ENCODE measurements at regions not wholly inside any gene's neighbourhood (a gene's known extent, or its start where the extent isn't known, plus 50 kb on each side); places are given as distances from the start of the nearest gene placed in this dataset.

GRCh38 chr1:229893762-229894444 lies 173.1 kb upstream of the GALNT2 start:
- H3K27ac ChIP-seq, result no peak overlapping the region
- no peaks in the 10 kb centered on the region for H3K4me1 ChIP-seq
- H3K27me3 ChIP-seq, result no peaks in the 10 kb centered on the region
- no peak for DNase-seq
- no peaks in the 10 kb centered on the region for H3K36me3 ChIP-seq
- no peaks in the 10 kb centered on the region for H3K9me3 ChIP-seq
- TF ChIP-seq CTCF (IDR thresholded peaks at IDR 0.05) (no peak), POLR2A (IDR thresholded peaks at IDR 0.05) (no peak)
- no peak overlapping the region for H3K4me3 ChIP-seq

GRCh38 chr1:229894532-229894931 lies 172.5 kb upstream of the GALNT2 start:
- DNase-seq, result no peak
- H3K9me3 ChIP-seq, result no peaks in the 10 kb centered on the region
- no peak for TF ChIP-seq CTCF (IDR thresholded peaks at IDR 0.05)
- no peak for TF ChIP-seq POLR2A (IDR thresholded peaks at IDR 0.05)
- H3K36me3 ChIP-seq, result no peaks in the 10 kb centered on the region
- no peaks in the 10 kb centered on the region for H3K4me1 ChIP-seq
- no peak overlapping the region for H3K27ac ChIP-seq
- no peak overlapping the region for H3K4me3 ChIP-seq
- H3K27me3 ChIP-seq, result no peaks in the 10 kb centered on the region

- no peaks in the 10 kb centered on the region for H3K9me3 ChIP-seq
- TF ChIP-seq POLR2A (IDR thresholded peaks at IDR 0.05) (no peak), CTCF (IDR thresholded peaks at IDR 0.05) (no peak)
- H3K27me3 ChIP-seq, result no peaks in the 10 kb centered on the region
- DNase-seq, result no peak
- no peak overlapping the region for H3K27ac ChIP-seq
- H3K4me3 ChIP-seq, result no peak overlapping the region
- H3K4me1 ChIP-seq, result no peaks in the 10 kb centered on the region
- no peaks in the 10 kb centered on the region for H3K36me3 ChIP-seq
Observed at GRCh38 chr1:229895605-229896004, 171.4 kb upstream of the GALNT2 start.

- H3K36me3 ChIP-seq, result no peaks in the 10 kb centered on the region
- H3K27me3 ChIP-seq, result no peaks in the 10 kb centered on the region
- no peak overlapping the region for H3K4me3 ChIP-seq
- DNase-seq, result no peak
- H3K9me3 ChIP-seq, result no peaks in the 10 kb centered on the region
- H3K27ac ChIP-seq, result no peak overlapping the region
- TF ChIP-seq POLR2A (IDR thresholded peaks at IDR 0.05) (no peak), CTCF (IDR thresholded peaks at IDR 0.05) (no peak)
- no peaks in the 10 kb centered on the region for H3K4me1 ChIP-seq
Observed at GRCh38 chr1:229896306-229896705, 170.7 kb upstream of the GALNT2 start.

DNA sequence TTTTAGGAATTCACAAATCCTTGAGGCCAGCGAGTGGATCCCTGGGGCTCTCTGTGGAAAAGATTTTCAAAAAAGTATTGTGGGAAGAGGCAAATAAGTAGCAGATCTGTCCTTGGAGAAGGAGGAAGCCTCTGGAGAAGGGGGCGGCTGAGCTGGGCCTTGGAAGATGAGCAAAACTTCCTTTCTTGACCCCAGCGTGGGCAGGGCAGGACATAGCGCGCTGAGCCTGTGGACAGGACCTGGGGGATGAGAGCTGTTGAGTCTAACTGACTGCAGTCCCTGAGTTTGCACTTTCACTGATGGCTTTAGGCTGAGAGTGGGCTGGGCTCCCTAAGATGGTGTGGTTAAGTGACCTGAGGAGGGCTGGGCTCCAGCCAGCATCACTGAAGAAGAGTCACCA lies 170.2 kb upstream of the GALNT2 start:
- H3K36me3 ChIP-seq, result no peaks in the 10 kb centered on the region
- H3K4me3 ChIP-seq, result no peak overlapping the region
- no peak for TF ChIP-seq CTCF (IDR thresholded peaks at IDR 0.05)
- TF ChIP-seq POLR2A (IDR thresholded peaks at IDR 0.05), result no peak
- DNase-seq, result no peak
- H3K27me3 ChIP-seq, result no peaks in the 10 kb centered on the region
- no peak overlapping the region for H3K27ac ChIP-seq
- no peaks in the 10 kb centered on the region for H3K4me1 ChIP-seq
- no peaks in the 10 kb centered on the region for H3K9me3 ChIP-seq

GRCh38 chr1:229897501-229897900 lies 169.5 kb upstream of the GALNT2 start:
- no peaks in the 10 kb centered on the region for H3K36me3 ChIP-seq
- H3K27ac ChIP-seq, result no peak overlapping the region
- DNase-seq, result no peak
- H3K4me3 ChIP-seq, result no peak overlapping the region
- H3K9me3 ChIP-seq, result no peaks in the 10 kb centered on the region
- H3K27me3 ChIP-seq, result no peaks in the 10 kb centered on the region
- TF ChIP-seq CTCF (IDR thresholded peaks at IDR 0.05), result no peak
- no peak for TF ChIP-seq POLR2A (IDR thresholded peaks at IDR 0.05)
- no peaks in the 10 kb centered on the region for H3K4me1 ChIP-seq

All from Peyer's patch (tissue), 4 donors.